NCI-H748 (cell line): ENCODE measurements at regions not wholly inside any gene's neighbourhood (a gene's known extent, or its start where the extent isn't known, plus 50 kb on each side); places are given as distances from the start of the nearest gene placed in this dataset.

ENCODE experiments used
- DNase-seq: peaks from one replicate; lab custom pipeline; 2025; ENCODE audit not compliant: unreplicated experiment; lab: John Stamatoyannopoulos, UW

DNA sequence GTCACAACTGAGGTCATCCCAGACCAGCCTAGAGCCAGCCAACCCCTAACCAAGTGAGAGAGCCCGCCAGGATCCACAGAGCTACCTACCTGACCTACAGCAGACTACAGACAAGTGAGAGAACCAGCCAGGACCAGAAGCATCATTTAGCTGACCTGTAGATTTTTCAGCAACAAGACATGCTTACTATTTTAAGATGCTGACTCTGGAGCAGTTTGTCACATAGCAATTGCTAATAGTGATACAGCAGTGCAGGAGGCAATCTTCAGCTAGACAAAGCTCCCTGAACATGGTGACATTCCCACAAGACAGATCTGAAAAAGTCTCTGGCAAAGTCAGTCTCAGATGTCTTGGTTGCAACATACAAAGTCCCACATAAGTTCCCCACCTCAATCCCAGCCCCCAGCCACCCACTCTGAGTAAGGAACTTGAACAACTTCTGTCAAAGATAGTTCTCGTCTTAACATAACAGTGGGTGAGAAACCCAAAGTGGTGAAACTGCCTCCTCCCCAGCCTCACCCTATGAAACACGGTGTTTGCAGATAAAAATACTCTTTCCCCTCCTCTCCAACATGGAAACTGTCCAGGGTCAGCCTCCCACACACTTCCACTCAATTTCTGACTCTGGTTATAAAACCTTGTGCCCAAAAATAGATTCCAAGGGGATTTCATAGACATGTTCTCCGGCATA is 120.3 kb upstream of the SLC6A11 start:
- DNase-seq: no peak

DNA sequence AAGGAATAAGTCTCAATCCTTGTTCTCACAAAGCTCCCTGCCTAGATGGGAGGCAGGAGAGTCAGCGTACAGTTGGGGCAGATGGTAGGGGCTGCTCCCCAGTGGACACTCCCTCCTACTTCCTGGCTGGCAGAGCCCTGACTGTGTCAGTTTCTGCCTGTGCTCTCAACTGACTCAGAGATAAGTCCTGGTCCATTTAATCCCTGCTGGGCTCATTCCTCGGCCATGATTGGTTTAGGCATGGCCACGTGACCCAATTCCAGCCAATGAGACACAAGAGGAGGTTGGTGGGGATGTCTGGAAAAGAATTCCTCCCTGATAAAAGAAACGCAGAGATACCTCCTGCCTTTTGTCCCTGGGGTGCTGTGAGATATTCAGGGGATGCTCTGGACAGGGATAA is 118.1 kb upstream of the SLC6A11 start:
- DNase-seq: no peak

DNA sequence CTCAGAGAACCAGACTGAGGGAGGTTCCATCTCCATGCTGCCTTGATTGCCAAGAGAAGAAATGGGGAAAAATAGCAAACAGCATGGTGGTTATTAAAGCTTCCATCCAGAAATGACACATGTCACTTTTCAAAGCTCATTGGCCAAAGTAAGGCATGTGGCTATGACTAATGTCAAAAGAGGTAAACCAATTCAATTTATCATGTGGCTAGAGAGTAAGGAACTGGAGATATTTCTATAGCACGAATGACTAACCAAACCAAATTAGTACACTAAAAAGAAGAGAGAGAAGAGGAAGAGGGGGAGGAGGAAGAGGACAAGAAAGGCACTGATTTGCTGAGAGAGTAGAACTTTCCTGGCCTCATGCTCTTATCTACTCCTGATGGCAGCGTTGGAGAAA is 115.2 kb upstream of the SLC6A11 start:
- no peak for DNase-seq

DNA sequence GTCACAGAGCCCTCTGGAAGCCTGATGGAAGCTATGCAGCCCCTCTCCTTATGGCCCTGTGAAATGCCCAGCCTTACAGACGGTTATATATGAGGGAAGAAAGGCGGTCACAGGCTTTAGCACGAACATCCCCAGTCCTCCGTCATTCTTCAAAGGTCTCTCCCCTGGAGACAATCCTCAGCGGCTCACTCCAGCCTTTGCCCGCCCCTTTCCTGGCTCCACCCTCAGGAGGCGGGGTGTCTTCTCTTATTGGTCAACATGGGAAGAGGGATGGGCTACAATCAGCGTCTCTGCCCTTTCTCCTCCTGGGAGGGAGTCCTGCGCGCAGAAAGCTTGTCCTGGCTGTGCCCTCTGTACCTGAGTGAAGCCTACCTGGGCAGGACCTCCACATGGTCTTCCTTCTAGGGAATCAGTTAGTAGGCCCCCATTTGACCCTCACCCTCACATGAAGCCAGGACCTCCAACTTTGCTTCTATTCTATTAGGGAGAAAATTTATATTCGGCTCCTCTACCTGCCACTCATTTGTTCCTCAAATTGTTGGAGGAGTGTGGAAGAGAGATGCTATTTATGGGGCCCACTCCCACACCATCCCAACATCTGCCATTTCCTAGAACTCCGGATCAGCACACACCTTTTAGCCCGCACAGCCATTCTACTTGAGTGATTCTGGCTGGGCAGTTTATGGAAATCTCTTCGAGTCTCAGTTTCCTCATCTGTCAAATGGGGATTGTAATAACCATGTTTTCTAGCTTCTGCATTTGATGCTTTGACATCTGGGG is 112.9 kb upstream of the SLC6A11 start:
- peak; percentile 4 for DNase-seq

DNA sequence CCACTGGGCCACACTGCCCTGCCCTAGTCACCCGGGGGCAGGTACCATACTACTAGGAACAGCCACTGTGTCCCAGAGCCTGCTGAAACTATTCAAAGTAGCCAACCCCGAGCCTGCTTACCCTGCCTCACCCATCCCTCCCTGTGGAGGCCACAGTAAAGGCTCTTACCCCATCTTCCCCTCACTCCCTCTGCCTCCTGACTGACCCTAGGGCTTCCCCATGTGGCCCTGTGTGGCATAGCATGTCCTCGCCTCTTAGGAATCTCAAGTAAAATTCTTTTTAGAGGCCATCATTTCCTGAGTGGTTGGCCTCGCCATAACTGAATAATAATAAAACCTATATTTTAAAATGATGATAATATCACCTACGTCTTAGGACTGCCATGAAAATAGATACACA is 112.2 kb upstream of the SLC6A11 start:
- DNase-seq: peak; percentile 2

DNA sequence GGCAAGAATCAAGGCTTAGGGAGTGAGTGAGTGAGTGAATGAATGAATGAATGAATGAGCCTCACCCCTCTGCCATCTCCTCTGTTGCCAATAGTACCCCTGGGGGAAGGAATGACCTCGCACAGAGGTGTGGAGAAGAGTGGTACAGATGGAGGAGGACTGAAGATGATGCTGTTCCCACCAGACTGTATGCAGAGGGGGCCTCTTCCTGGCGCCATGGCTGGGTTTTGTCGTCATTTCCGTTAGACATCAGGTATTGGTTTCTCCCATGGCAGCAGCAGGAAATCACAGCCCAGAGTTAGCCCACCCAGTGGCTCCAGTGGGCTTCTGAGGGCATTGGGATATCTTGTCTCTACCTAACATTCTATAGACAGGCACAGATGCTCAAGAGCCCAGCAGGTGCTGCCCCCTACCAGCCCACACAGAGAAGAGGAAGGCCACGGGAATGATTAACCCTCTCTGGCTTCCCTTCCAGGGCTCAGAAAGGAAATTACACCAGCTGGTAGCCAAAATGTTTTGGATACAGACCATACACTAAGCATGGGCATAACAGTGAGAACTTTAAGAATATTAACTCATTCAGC is 109.8 kb upstream of the SLC6A11 start:
- DNase-seq: no peak

DNA sequence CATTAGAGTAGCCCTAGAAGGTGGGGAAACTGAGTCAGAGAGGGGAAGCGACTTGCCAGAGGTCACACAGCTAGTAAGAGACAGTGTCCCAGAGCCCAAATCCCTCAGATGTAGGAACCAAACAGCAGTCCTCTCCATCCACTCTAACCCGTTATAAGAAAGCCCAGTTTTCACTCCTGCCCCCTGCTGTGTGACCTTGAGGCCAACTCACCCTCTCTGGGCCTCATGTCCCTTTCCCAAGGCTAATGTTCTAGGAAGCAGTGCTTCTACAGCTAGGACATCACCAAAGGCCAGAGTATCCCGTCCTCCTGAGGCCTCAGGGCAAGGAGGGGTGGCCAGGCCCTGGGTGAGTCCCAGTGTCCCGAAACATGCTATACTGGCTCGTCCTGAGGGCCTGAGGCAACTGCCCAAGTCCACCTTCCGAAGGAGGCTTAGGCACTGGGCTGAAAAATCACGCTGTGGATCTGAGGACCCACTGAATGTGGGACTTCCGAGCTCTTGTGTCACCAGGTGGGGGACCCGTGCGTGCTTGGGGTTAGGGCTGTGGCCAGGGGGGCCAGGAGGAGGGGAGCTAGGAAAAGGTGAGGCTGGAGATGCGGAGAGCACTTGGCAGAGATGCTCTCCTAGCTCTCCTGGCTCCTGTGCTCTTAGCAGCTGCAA is 109.2 kb upstream of the SLC6A11 start:
- DNase-seq: no peak

DNA sequence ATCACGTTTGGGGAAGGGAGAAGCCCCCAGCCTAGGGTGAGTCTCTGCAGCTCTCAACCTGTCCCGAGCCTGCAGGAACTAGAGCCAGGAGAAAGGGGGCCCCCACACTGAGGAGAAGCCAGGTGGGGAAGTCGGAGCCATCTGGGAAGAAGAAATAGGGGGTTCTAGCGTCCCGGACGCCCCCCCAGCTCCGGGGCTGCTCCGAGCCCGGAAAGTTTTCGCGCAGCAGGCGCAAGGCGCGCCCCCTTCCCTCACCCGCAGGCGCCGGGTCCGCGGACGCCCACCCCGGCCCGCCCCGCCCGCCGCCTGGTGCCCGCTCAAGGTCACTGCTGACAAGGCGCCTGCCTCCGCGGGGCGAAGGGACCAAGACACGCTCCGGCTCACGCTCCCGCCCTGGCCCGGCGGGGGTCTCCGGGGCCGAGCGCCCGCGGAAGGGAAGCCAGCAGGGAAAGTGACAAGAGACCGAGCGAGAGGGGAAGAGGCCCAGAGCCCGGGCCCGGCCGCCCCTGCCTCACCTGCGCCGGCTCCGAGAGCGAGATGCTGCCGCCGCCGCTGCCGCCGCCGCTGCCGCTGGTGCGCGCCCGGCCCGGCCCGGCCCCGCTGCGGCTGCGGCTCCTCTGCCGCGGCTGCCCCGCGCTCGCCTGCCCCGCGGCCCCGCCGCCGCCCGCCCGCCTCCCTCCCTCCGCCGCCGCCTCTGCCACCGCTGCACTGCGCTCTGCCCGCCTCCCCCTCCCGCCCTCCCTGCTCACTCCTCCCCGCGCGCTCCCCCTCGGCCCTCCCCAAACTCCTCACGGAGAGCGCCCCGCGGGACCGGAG is 108.4 kb upstream of the SLC6A11 start:
- DNase-seq: peak; percentile 17

DNA sequence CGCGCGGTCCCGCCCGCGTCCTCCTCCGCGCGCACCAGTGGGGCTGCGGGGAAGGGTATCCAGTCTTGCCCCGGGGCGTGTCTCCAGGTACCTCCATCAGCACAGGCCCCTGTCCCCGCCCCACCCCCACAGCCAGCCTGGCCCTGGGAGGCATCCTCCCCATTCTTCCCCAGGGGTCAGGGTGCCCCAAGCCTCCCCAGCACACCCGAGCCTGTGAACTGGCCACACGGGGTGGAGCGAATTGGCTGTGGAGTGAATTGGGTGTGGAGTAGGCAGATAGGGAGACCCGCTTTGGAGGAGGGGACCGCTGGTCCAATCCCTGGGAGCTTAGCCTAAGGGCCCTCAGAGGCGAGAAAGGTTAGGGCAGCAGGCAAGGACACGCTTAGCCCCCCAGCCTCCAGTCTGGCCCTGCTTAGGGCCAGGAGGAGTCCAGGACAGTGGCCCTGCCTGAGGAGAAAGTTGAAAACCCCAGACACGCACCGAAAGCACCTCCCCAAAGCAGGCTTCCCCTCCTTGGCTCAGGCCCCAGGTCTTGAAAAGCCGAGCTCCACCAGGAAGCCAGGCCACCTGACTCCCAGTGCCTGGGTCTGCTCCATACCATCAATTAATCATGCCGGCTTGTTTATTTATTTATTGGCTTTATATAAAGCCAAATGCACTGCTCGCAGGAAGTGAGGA is 107.7 kb upstream of the SLC6A11 start:
- DNase-seq: no peak

DNA sequence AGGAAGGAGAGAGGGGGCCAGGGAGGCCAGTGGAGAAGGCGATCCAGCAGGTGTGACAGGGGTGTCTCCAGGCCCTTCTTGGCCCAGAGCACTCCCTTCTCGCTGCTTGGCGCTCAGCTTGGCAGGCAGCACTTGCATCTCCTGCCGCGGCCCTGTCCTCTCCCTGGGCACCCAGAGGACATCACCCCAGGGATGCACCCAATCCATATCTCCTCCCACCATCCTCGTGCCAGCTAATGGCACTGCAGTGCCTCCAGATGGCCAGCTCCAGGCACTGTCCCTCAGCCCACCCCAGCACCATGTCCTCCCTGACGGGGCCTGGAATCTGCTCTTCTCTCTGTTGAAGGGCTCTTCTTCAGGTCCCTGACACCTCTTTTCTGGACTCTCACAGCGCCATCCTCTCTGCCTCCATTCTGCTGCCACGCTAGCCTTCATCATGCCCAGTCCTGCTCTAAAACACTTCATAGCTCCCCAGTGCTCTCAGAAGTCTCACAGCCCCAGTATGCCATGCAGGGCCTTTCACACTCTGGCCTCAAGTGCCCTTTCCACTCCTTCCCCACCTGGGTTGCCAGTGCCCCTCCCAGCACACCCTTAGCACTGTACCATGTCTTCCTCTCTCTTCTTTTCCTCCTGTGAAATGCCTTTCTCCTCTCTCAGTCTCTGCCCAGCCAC is 106.8 kb upstream of the SLC6A11 start:
- no peak for DNase-seq

DNA sequence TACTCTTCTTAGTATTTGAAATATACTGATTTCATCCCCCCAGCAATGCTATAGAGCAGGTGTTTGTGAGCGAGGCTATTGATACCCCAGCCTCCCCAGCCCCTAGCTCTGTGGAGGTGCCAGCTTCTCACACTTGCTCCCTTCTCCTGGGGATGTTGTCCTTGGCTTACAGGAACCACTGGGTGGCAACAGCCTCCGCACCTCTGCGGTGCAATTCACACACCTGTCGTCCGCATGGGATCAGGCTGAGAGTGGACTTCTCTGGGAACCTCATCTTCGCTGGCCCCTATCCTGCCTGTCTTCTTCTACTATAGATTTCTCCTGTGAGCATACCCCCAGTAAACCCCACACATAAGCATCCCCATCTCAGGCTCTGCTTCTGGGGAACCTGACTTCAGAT is 103.9 kb upstream of the SLC6A11 start:
- no peak for DNase-seq

DNA sequence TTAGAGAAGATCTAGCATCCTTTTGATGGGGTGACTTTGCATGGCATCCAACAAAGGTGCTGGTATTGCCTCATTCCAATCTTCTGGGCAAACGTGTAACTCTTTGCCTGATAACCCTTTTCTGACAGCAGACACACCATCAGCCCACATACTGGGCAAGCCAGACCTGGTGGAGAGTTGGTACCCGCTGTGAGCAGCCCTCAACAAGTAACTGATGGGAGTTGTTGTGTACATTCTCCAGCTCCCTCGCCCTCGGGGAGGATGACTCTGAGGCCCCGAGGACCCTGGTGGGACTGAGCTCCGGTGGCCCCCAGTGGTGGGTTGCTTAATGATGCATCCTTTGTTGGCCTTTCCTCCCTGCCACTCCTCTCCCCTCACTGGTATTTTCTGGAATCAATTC is 102.4 kb upstream of the SLC6A11 start:
- no peak for DNase-seq

DNA sequence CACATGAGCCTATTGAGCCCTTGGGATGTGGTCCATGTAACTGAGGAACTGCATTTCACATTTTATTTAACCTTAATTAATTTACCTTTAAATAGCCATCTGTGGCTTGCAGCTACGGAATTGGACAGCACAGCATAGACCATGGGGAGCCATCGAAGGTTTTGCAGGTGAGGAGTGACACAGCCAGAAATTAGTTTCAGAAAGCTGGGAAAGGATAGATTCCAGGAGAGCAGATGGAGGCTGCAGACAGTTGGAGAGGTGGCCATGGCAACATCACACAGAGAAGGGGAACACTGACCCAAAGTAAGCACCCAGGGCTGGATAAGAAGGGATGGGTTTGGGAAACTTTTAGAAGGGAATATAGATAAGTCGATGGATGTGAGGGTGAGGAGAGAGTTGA is 100.1 kb upstream of the SLC6A11 start:
- no peak for DNase-seq

DNA sequence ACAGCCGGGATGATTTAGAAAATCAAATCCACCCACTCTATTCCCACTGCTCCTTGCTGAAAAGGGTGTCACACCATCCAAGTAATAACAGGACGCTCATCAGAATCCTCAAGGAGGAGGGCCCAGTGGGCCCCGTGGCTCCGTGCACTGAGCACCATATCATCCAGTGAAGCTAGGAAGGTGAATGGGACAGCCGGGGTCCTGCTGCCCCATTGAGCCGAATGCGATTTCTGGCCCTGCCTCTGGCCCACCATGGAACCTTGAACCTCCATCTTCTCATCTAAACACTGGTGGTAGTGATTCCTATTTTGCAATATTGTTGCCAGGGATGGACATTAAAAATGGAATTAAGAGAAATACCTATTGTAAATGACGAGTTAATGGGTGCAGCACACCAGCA is 99.1 kb upstream of the SLC6A11 start:
- DNase-seq: no peak

DNA sequence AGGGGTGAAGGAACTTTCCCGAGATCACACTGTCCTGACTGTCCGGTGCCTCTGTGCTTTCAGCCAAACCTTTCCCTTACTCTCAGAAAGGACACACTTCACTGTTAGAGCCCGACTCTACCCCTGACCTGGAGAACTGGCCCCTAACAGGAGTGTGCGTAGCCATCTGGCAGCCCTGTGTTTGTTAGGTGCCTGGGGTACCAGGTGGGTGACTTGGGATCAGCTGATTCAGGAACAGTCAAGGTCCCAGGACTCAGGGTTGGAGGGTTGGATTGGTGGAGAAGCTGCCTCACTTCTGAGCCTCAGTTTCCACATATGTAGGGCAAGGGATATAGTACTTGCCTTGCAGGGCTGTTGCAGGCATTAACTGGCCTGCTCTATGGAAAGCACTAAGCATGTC is 98.3 kb upstream of the SLC6A11 start:
- no peak for DNase-seq

DNA sequence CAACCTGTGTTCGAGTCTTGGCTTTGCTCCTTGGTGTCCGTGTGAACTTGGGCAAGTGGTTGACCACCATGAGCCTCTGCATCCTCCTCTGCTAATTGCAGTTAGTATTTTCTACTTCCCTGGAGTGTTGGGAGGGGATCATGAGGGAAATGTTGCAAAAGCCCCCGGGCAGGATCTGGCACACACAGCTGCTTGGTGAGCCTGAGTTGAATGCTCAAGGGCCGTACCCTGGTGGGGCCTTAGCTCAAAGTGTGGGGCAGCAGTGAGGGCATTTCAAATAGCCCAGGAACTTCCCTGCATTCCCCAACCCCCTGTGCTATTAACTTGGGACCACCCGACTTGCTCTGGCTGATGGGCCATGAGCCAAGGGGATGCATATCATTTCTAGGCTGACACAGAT is 94.9 kb upstream of the SLC6A11 start:
- no peak for DNase-seq

DNA sequence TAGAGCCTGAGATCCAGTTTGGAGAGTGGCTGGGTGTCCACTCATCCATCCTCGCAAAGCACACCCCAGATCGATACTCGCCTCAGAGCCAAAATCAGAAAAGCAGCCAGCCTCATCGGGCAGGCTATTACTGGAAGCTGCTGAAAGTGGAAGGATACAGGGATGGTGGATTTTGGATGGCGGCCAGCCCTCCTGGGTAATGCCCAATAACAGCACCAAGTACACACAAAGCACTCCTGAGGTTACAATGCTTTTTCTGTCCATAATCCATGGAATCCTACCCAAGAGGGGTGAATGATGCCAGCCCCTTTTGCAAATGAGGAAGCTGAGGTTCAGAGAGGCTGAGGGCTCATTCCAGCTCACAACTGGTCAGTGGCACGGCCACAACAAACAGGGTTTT is 93.1 kb upstream of the SLC6A11 start:
- DNase-seq: no peak

DNA sequence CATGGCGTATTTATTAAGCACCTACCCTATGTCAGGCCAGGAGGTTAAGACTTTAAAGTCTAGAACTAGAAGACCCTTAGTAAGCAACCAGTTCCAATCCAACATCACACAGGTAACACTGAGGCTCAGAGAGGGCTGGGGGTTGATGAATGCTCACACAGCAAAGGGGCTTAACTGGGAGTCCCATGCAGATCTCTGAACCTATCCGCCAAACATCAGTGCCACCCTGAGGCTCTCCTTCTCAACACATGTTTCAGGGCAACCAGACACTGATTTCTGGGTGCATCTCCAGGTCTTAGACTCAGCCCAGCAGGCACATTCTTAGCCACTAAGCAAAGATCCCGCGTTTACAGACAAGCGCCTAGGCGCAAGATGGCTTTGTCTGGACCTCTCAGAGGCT is 92.0 kb upstream of the SLC6A11 start:
- DNase-seq: no peak

DNA sequence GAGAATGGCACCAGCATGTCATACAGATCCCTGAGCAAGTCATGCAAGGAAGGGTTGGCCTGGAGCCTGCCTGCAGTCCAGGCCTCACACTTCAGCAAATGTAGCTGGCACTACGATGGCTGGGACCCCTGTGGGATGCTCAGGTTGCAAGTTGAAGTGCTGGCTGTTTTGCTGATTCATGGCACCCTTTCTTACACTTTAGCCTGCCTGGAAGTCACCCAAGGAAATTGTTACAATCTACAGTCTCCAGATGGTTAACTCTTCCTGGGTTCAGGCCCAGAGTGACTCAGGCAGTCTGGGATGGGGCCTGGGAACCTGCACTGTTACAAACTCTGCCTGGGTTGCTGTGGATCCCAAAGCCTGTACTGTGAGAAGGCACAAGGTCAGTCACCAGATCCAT is 91.0 kb upstream of the SLC6A11 start:
- no peak for DNase-seq

DNA sequence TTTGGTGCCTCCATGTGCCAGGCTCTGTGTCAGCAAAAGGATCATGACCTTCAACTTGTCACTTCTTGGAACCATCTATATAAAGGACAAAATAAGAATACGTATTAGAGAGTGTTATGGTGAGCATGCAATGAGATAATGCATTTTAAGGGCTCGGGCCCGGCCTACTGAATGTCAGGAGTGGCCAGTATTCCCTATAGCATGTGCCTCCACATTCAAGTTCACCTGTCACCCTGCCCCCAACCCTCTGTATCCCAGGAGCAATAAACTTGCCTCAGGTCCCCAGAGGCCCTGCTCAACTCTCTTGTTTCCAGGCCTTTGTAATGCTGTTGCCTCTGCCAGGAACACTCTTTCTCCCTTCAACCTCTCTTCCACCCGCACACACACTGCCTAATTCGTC is 90.2 kb upstream of the SLC6A11 start:
- DNase-seq: no peak
